Duodenal mucosa (tissue), 2 donors: ENCODE measurements at regions not wholly inside any gene's neighbourhood (a gene's known extent, or its start where the extent isn't known, plus 50 kb on each side); places are given as distances from the start of the nearest gene placed in this dataset.

ENCODE experiments used
- H3K27ac ChIP-seq: one replicate; pipeline ENCODE4 v1.7.0; 2013; ENCODE audit warnings: low read depth, low read length
- H3K27me3 ChIP-seq, 2 donors: one replicate each; pipeline ENCODE4 v1.7.0; 2013; ENCODE audit warnings: low read length in 2 of 2, control low read depth in 1 of 2; ENCODE audit not compliant: insufficient read depth in 2 of 2, control insufficient read depth in 1 of 2
- H3K36me3 ChIP-seq, 2 donors: one replicate each; pipeline ENCODE4 v1.7.0; 2013; ENCODE audit warnings: low read length in 2 of 2, control low read depth in 1 of 2; ENCODE audit not compliant: insufficient read depth in 2 of 2, control insufficient read depth in 1 of 2
- H3K4me1 ChIP-seq, 2 donors: one replicate each; pipeline ENCODE4 v1.7.0; 2013; ENCODE audit warnings: low read length in 2 of 2, control low read depth in 1 of 2; ENCODE audit not compliant: insufficient read depth in 2 of 2, control insufficient read depth in 1 of 2
- H3K4me3 ChIP-seq, 2 donors: one replicate each; pipeline ENCODE4 v1.7.0; 2013; ENCODE audit warnings: low read length in 2 of 2, low read depth in 1 of 2
- H3K9ac ChIP-seq, 2 donors: one replicate each; pipeline ENCODE4 v1.7.0; 2013; ENCODE audit warnings: low read length in 2 of 2, low read depth in 1 of 2
- H3K9me3 ChIP-seq, 2 donors: one replicate each; pipeline ENCODE4 v1.7.0; 2013; ENCODE audit warnings: low read length in 2 of 2, control low read depth in 1 of 2; ENCODE audit not compliant: control insufficient read depth in 1 of 2

GRCh38 chr14:101457301-101457935 is 103.9 kb upstream of the DIO3 start:
- Histone ChIP-seq H3K27me3 (peaks cover 40 to 42% of the 10 kb centered on the region in 2 donors), H3K4me3 (no peak overlapping the region)

GRCh38 chr14:101457936-101458740 is 103.2 kb upstream of the DIO3 start:
- H3K9ac ChIP-seq = no peak overlapping the region
- H3K9me3 ChIP-seq = no peaks in the 10 kb centered on the region
- peaks cover 40 to 42% of the 10 kb centered on the region in 2 donors for H3K27me3 ChIP-seq
- H3K36me3 ChIP-seq = no peaks in the 10 kb centered on the region
- no peak overlapping the region for H3K27ac ChIP-seq
- peaks cover 0 to 4% of the 10 kb centered on the region in 2 donors for H3K4me1 ChIP-seq
- H3K4me3 ChIP-seq = no peak overlapping the region

More at GRCh38 chr14:101457301-101457935, 103.9 kb upstream of the DIO3 start:
- Histone ChIP-seq H3K4me1 (peaks cover 0 to 4% of the 10 kb centered on the region in 2 donors), H3K9me3 (no peaks in the 10 kb centered on the region), H3K27ac (no peak overlapping the region), H3K9ac (no peak overlapping the region), H3K36me3 (no peaks in the 10 kb centered on the region)

- no peaks in the 10 kb centered on the region for H3K36me3 ChIP-seq
- peaks cover 0 to 4% of the 10 kb centered on the region in 2 donors for H3K4me1 ChIP-seq
- H3K27ac ChIP-seq = no peak overlapping the region
- H3K4me3 ChIP-seq = no peak overlapping the region
- peaks cover 42 to 47% of the 10 kb centered on the region in 2 donors for H3K27me3 ChIP-seq
- no peak overlapping the region for H3K9ac ChIP-seq
- no peaks in the 10 kb centered on the region for H3K9me3 ChIP-seq
These were observed 102.3 kb upstream of the DIO3 start for GRCh38 chr14:101458741-101459550.

GRCh38 chr14:101459551-101459900 is 101.8 kb upstream of the DIO3 start:
- Histone ChIP-seq H3K9me3 (no peaks in the 10 kb centered on the region), H3K4me3 (no peak overlapping the region), H3K27me3 (peaks cover 36 to 44% of the 10 kb centered on the region in 2 donors), H3K36me3 (no peaks in the 10 kb centered on the region), H3K4me1 (peaks cover 0 to 4% of the 10 kb centered on the region in 2 donors), H3K9ac (no peak overlapping the region), H3K27ac (no peak overlapping the region)

- H3K9me3 ChIP-seq = no peaks in the 10 kb centered on the region
- no peak overlapping the region for H3K27ac ChIP-seq
- H3K27me3 ChIP-seq = peaks cover 34 to 38% of the 10 kb centered on the region in 2 donors
- peaks cover 0 to 4% of the 10 kb centered on the region in 2 donors for H3K4me1 ChIP-seq
- H3K36me3 ChIP-seq = no peaks in the 10 kb centered on the region
- no peak overlapping the region for H3K4me3 ChIP-seq
- H3K9ac ChIP-seq = no peak overlapping the region
These were observed 100.8 kb upstream of the DIO3 start for GRCh38 chr14:101460521-101460920.

GRCh38 chr14:101460986-101461750 is 100.1 kb upstream of the DIO3 start:
- H3K4me3 ChIP-seq = no peak overlapping the region
- H3K36me3 ChIP-seq = no peaks in the 10 kb centered on the region
- no peaks in the 10 kb centered on the region for H3K9me3 ChIP-seq
- H3K4me1 ChIP-seq = peaks cover 0 to 4% of the 10 kb centered on the region in 2 donors
- H3K27ac ChIP-seq = no peak overlapping the region
- no peak overlapping the region for H3K9ac ChIP-seq
- H3K27me3 ChIP-seq = peaks cover 34 to 37% of the 10 kb centered on the region in 2 donors

GRCh38 chr14:101461891-101462290 is 99.4 kb upstream of the DIO3 start:
- Histone ChIP-seq H3K27ac (no peak overlapping the region), H3K4me1 (peaks cover 0 to 4% of the 10 kb centered on the region in 2 donors), H3K27me3 (peaks cover 27 to 34% of the 10 kb centered on the region in 2 donors), H3K9me3 (no peaks in the 10 kb centered on the region), H3K9ac (no peak overlapping the region), H3K36me3 (no peaks in the 10 kb centered on the region), H3K4me3 (no peak overlapping the region)

- Histone ChIP-seq H3K27ac (no peak overlapping the region), H3K36me3 (no peaks in the 10 kb centered on the region), H3K9me3 (no peaks in the 10 kb centered on the region), H3K4me1 (peaks cover 0 to 4% of the 10 kb centered on the region in 2 donors), H3K4me3 (no peak overlapping the region), H3K9ac (no peak overlapping the region), H3K27me3 (peaks cover 21 to 30% of the 10 kb centered on the region in 2 donors)
These were observed 98.3 kb upstream of the DIO3 start for GRCh38 chr14:101462726-101463565.

GRCh38 chr14:101463566-101464171 is 97.6 kb upstream of the DIO3 start:
- H3K27ac ChIP-seq = no peak overlapping the region
- H3K9me3 ChIP-seq = no peaks in the 10 kb centered on the region
- H3K4me3 ChIP-seq = no peak overlapping the region
- no peak overlapping the region for H3K9ac ChIP-seq
- H3K36me3 ChIP-seq = no peaks in the 10 kb centered on the region
- H3K27me3 ChIP-seq = peaks cover 17 to 29% of the 10 kb centered on the region in 2 donors
- peaks cover 0 to 4% of the 10 kb centered on the region in 2 donors for H3K4me1 ChIP-seq
